GM10248 (cell line): ENCODE measurements at regions not wholly inside any gene's neighbourhood (a gene's known extent, or its start where the extent isn't known, plus 50 kb on each side); places are given as distances from the start of the nearest gene placed in this dataset.
"Not testable (repeated sequence)": the region's sequence is repeated elsewhere in the genome, so short reads cannot be mapped to it uniquely, and the experiment has no call there.

Experiments
- CTCF ChIA-PET: fragments of 300-600 bp; sonication (Branson Sonifier 250); formaldehyde crosslinking; extraction: SDS; loops from one replicate; lab custom pipeline; 2021; ENCODE audit warnings: antibody characterized with exemption; lab: Yijun Ruan, JAX
- POLR2A ChIA-PET: fragments of 350-650 bp; sonication (Branson Sonifier 250); formaldehyde crosslinking; extraction: SDS; loops from one replicate; lab custom pipeline; 2020; ENCODE audit warnings: antibody characterized with exemption; lab: Yijun Ruan, JAX
- DNase-seq: peaks from one replicate; pipeline ENCODE4 v3.0.0; 2012; ENCODE audit errors: extremely low spot score
- CTCF ChIP-seq: IDR thresholded peaks from 2 replicates; pipeline ENCODE4 v1.5.1; 2012; ENCODE audit warnings: mild to moderate bottlenecking, low read depth; ENCODE audit errors: extremely low read depth, missing control alignments, control extremely low read depth

DNA sequence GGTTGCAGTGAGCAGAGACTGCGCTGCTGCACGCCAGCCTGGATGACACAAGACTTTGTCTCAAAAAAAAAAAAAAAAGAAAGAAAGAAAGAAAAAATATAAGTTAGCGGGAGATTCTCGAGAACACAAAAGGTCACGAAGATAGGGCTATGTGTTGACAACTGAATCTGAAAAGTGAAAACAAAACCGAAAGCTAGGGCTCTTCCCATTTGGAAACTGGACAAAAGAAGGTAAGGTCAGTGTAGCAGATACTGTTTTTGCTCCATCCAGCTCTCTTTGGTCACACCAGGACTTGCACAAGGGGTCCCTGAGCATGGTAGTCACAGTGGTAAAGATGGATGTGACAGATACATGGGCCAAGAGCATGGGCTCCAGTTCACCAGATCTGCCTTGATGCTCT lies 60.4 kb upstream of the MAP10 start:
- POLR2A ChIA-PET = no interaction called here
- TF ChIP-seq CTCF = no peak
- CTCF ChIA-PET = no interaction called here
- DNase-seq = no peak

- POLR2A ChIA-PET, DNase-seq, CTCF ChIA-PET: not testable (repeated sequence)
Observed at GRCh38 chr1:232745698-232746097, 59.5 kb upstream of the MAP10 start.

- DNase-seq = no peak
- ChIA-PET POLR2A (no interaction called here), CTCF (interaction anchor here (1.2 kb wide), 1 partner anchor 18 kb away, joined by 3 read pairs; no protein-coding TSS in a partner anchor)
- no peak for TF ChIP-seq CTCF
Observed at GRCh38 chr1:232748910-232749368, 56.3 kb upstream of the MAP10 start.

GRCh38 chr1:232751393-232752140 lies 53.6 kb upstream of the MAP10 start:
- POLR2A ChIA-PET = no interaction called here
- CTCF ChIA-PET = interaction anchor here (0.8 kb wide), 1 partner anchor 29 kb away, joined by 4 read pairs; no protein-coding TSS in a partner anchor
- no peak for DNase-seq
- TF ChIP-seq CTCF = no peak

GRCh38 chr1:232752365-232752764 lies 52.9 kb upstream of the MAP10 start:
- ChIA-PET POLR2A (no interaction called here), CTCF (no interaction called here)
- no peak for DNase-seq
- no peak for TF ChIP-seq CTCF

- TF ChIP-seq CTCF = no peak
- CTCF ChIA-PET = no interaction called here
- DNase-seq = no peak
- POLR2A ChIA-PET = no interaction called here
Observed at GRCh38 chr1:232754930-232755329, 50.3 kb upstream of the MAP10 start.
